LHCN-M2 (cell line): ENCODE measurements at regions not wholly inside any gene's neighbourhood (a gene's known extent, or its start where the extent isn't known, plus 50 kb on each side); places are given as distances from the start of the nearest gene placed in this dataset.

Source experiments
- DNase-seq: peaks from one replicate; pipeline ENCODE4 v3.0.0-alpha.2; 2012; ENCODE audit warnings: low read depth

- no peak for DNase-seq
Measured at GRCh38 chr20:41951615-41952014, 333.4 kb upstream of the CHD6 start.

GRCh38 chr20:41939659-41940058 is 321.5 kb upstream of the CHD6 start:
- DNase-seq, result no peak

GRCh38 chr20:41938353-41938752 is 320.2 kb upstream of the CHD6 start:
- DNase-seq, result no peak

GRCh38 chr20:41935259-41935791 is 317.1 kb upstream of the CHD6 start:
- DNase-seq, result no peak

GRCh38 chr20:41932431-41932830 is 314.3 kb upstream of the CHD6 start:
- DNase-seq, result no peak

- DNase-seq, result no peak
Measured at GRCh38 chr20:41927655-41928054, 309.5 kb upstream of the CHD6 start.

GRCh38 chr20:41927189-41927588 is 309.0 kb upstream of the CHD6 start:
- no peak for DNase-seq

GRCh38 chr20:41925476-41925875 is 307.3 kb upstream of the CHD6 start:
- DNase-seq, result no peak

- DNase-seq, result no peak
Measured at GRCh38 chr20:41923624-41924023, 305.4 kb upstream of the CHD6 start.

GRCh38 chr20:41913146-41913545 is 295.0 kb upstream of the CHD6 start:
- DNase-seq, result no peak

- DNase-seq, result no peak
Measured at GRCh38 chr20:41910558-41910957, 292.4 kb upstream of the CHD6 start.

- no peak for DNase-seq
Measured at GRCh38 chr20:41905199-41905598, 287.0 kb upstream of the CHD6 start.

GRCh38 chr20:41903586-41903985 is 285.4 kb upstream of the CHD6 start:
- no peak for DNase-seq

GRCh38 chr20:41902346-41902745 is 284.2 kb upstream of the CHD6 start:
- DNase-seq, result no peak

- DNase-seq, result no peak
Measured at GRCh38 chr20:41900201-41900691, 282.1 kb upstream of the CHD6 start.

- no peak for DNase-seq
Measured at GRCh38 chr20:41897708-41898107, 279.5 kb upstream of the CHD6 start.

- DNase-seq, result no peak
Measured at GRCh38 chr20:41895241-41896032, 277.3 kb upstream of the CHD6 start.

GRCh38 chr20:41894255-41894963 is 276.2 kb upstream of the CHD6 start:
- DNase-seq, result no peak

GRCh38 chr20:41892031-41892430 is 273.9 kb upstream of the CHD6 start:
- DNase-seq, result no peak

GRCh38 chr20:41889844-41890224 is 271.7 kb upstream of the CHD6 start:
- no peak for DNase-seq

GRCh38 chr20:41889126-41889843 is 271.1 kb upstream of the CHD6 start:
- no peak for DNase-seq

GRCh38 chr20:41888434-41888833 is 270.3 kb upstream of the CHD6 start:
- DNase-seq, result no peak
